ENCODE measurements at regions not wholly inside any gene's neighbourhood (a gene's known extent, or its start where the extent isn't known, plus 50 kb on each side); places are given as distances from the start of the nearest gene placed in this dataset.

- ChIA-PET CTCF (ENCODE audit: unreplicated experiment) (no interaction called here), POLR2A (no interaction called here)
- no peak overlapping the region for H3K4me3 ChIP-seq (ENCODE audit: low read depth, low read length, poor library complexity, severe bottlenecking)
- no peaks in the 10 kb centered on the region for H3K9me2 ChIP-seq (ENCODE audit: insufficient read depth, low read length)
- H3K9me3 ChIP-seq (ENCODE audit: low read length) = no peaks in the 10 kb centered on the region
- BruUV-seq (replicated peaks) = no TSS peak
- TF ChIP-seq CTCF (conservative IDR thresholded peaks at IDR 0.05; ENCODE audit: low read length) (no peak), EZH2phosphoT487 (IDR thresholded peaks at IDR 0.05; ENCODE audit: borderline replicate concordance, low read depth, low read length) (no peak)
- DNase-seq (ENCODE audit: low spot score) = no peak
- H3K4me2 ChIP-seq (ENCODE audit: low read length) = no peak overlapping the region
- H3K4me1 ChIP-seq (ENCODE audit: insufficient read depth, low read length, poor library complexity, severe bottlenecking) = no peaks in the 10 kb centered on the region
- intact Hi-C loops (cut with micrococcal nuclease; ENCODE audit: unreplicated experiment) = no loop called here
- H4K20me1 ChIP-seq (ENCODE audit: insufficient read depth, low read length) = no peaks in the 10 kb centered on the region
- no peak overlapping the region for H2AFZ ChIP-seq (ENCODE audit: low read length)
- no peak overlapping the region for H3K27ac ChIP-seq (ENCODE audit: low read depth, low read length, poor library complexity, severe bottlenecking)
- H3K79me2 ChIP-seq (ENCODE audit: insufficient read depth, low read depth, low read length) = no peaks in the 10 kb centered on the region
- H3K36me3 ChIP-seq (ENCODE audit: insufficient read depth, low read length) = no peaks in the 10 kb centered on the region
Observed at GRCh38 chr4:24015782-24016181, 125.9 kb upstream of the PPARGC1A start.

- no peak overlapping the region for H3K4me2 ChIP-seq (ENCODE audit: low read length)
- H3K9me2 ChIP-seq (ENCODE audit: insufficient read depth, low read length) = no peaks in the 10 kb centered on the region
- H3K4me3 ChIP-seq (ENCODE audit: low read depth, low read length, poor library complexity, severe bottlenecking) = no peak overlapping the region
- no peaks in the 10 kb centered on the region for H3K4me1 ChIP-seq (ENCODE audit: insufficient read depth, low read length, poor library complexity, severe bottlenecking)
- no peaks in the 10 kb centered on the region for H3K36me3 ChIP-seq (ENCODE audit: insufficient read depth, low read length)
- ChIA-PET CTCF (ENCODE audit: unreplicated experiment) (interaction anchor here (0.5 kb wide), 1 partner anchor 95 kb away, joined by 3 read pairs; no protein-coding TSS in a partner anchor), POLR2A (interaction anchor here (1.4 kb wide), 1 partner anchor 14 kb away, joined by 3 read pairs; no protein-coding TSS in a partner anchor)
- no peaks in the 10 kb centered on the region for H3K79me2 ChIP-seq (ENCODE audit: insufficient read depth, low read depth, low read length)
- no peak overlapping the region for H2AFZ ChIP-seq (ENCODE audit: low read length)
- intact Hi-C loops (cut with micrococcal nuclease; ENCODE audit: unreplicated experiment) = no loop called here
- no peaks in the 10 kb centered on the region for H3K9me3 ChIP-seq (ENCODE audit: low read length)
- no TSS peak for BruUV-seq (replicated peaks)
- H3K27ac ChIP-seq (ENCODE audit: low read depth, low read length, poor library complexity, severe bottlenecking) = no peak overlapping the region
- no peaks in the 10 kb centered on the region for H4K20me1 ChIP-seq (ENCODE audit: insufficient read depth, low read length)
- DNase-seq (ENCODE audit: low spot score) = no peak
- no peak for TF ChIP-seq CTCF (conservative IDR thresholded peaks at IDR 0.05; ENCODE audit: low read length)
- TF ChIP-seq EZH2phosphoT487 (IDR thresholded peaks at IDR 0.05; ENCODE audit: borderline replicate concordance, low read depth, low read length) = no peak
Observed at GRCh38 chr4:24013668-24014422, 124.0 kb upstream of the PPARGC1A start.

- POLR2A ChIA-PET = no interaction called here
Observed at GRCh38 chr4:24010994-24011393, 121.1 kb upstream of the PPARGC1A start.

More at GRCh38 chr4:24010994-24011393, 121.1 kb upstream of the PPARGC1A start:
- Histone ChIP-seq H4K20me1 (ENCODE audit: insufficient read depth, low read length) (no peaks in the 10 kb centered on the region), H3K9me2 (ENCODE audit: insufficient read depth, low read length) (no peaks in the 10 kb centered on the region), H3K4me3 (ENCODE audit: low read depth, low read length, poor library complexity, severe bottlenecking) (no peak overlapping the region), H3K79me2 (ENCODE audit: insufficient read depth, low read depth, low read length) (no peaks in the 10 kb centered on the region), H3K9me3 (ENCODE audit: low read length) (no peaks in the 10 kb centered on the region), H3K36me3 (ENCODE audit: insufficient read depth, low read length) (no peaks in the 10 kb centered on the region), H3K4me1 (ENCODE audit: insufficient read depth, low read length, poor library complexity, severe bottlenecking) (no peaks in the 10 kb centered on the region), H2AFZ (ENCODE audit: low read length) (no peak overlapping the region), H3K4me2 (ENCODE audit: low read length) (no peak overlapping the region), H3K27ac (ENCODE audit: low read depth, low read length, poor library complexity, severe bottlenecking) (no peak overlapping the region)
- BruUV-seq (replicated peaks) = no TSS peak
- DNase-seq (ENCODE audit: low spot score) = no peak
- TF ChIP-seq EZH2phosphoT487 (IDR thresholded peaks at IDR 0.05; ENCODE audit: borderline replicate concordance, low read depth, low read length) (no peak), CTCF (conservative IDR thresholded peaks at IDR 0.05; ENCODE audit: low read length) (no peak)
- intact Hi-C loops (cut with micrococcal nuclease; ENCODE audit: unreplicated experiment) = no loop called here
- CTCF ChIA-PET (ENCODE audit: unreplicated experiment) = no interaction called here
